IPS DF 6.9 (cell line): ENCODE measurements at regions not wholly inside any gene's neighbourhood (a gene's known extent, or its start where the extent isn't known, plus 50 kb on each side); places are given as distances from the start of the nearest gene placed in this dataset.

ENCODE experiments used
- DNase-seq: peaks from one replicate; pipeline ENCODE4 v3.0.0-alpha.2; 2013; ENCODE audit warnings: low read depth, low spot score
- H3K27ac ChIP-seq: one replicate; pipeline ENCODE4 v1.5.1; 2013; ENCODE audit warnings: low read length, control low read depth
- H3K27me3 ChIP-seq: 2 replicates; pipeline ENCODE4 v1.6.1; 2013; ENCODE audit warnings: mild to moderate bottlenecking, low read length; ENCODE audit not compliant: control insufficient read depth, insufficient read depth
- H3K36me3 ChIP-seq: 2 replicates; pipeline ENCODE4 v1.6.1; 2013; ENCODE audit warnings: low read length; ENCODE audit not compliant: control insufficient read depth, insufficient read depth
- H3K4me1 ChIP-seq: 2 replicates; pipeline ENCODE4 v1.6.1; 2013; ENCODE audit warnings: low read length; ENCODE audit not compliant: control insufficient read depth, insufficient read depth
- H3K4me3 ChIP-seq: 2 replicates; pipeline ENCODE4 v1.5.1; 2013; ENCODE audit warnings: mild to moderate bottlenecking, low read length
- H3K9me3 ChIP-seq: 2 replicates; pipeline ENCODE4 v1.6.1; 2013; ENCODE audit warnings: low read length, inconsistent platforms; ENCODE audit not compliant: control insufficient read depth, insufficient read depth
- WGBS: extraction: QIAGEN DNeasy Blood & Tissue Kit; methylation state at CpG from one replicate; pipeline ENCODE4 v1.1.7; 2013; ENCODE audit warnings: mixed read lengths, missing lambda C conversion rate; ENCODE audit not compliant: insufficient read length, insufficient coverage; 5-methylcytosine and 5-hydroxymethylcytosine counted together

DNA sequence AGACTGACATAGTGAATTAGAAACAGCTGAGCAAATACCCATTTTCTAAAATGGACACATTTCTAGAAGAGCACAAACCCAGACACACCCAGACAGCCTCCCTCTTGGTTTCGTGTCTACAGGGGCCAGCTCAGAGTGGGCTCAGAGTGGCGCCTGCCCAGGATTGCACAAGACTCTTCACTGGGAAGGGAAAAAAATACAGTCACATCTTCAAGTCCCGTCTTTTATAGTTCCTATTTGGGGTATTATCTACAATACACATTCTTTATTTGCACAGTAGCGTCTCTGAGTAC is 246.1 kb upstream of the AFDN start:
- no CpG with 5 or more reads among the region's 4 CpGs for WGBS
- DNase-seq, result no peak

GRCh38 chr6:167581637-167582036 is 245.1 kb upstream of the AFDN start:
- H3K9me3 ChIP-seq, result no peaks in the 10 kb centered on the region
- DNase-seq, result no peak
- no peaks in the 10 kb centered on the region for H3K36me3 ChIP-seq
- H3K4me1 ChIP-seq, result no peaks in the 10 kb centered on the region
- no peak overlapping the region for H3K4me3 ChIP-seq
- no CpG with 5 or more reads among the region's 6 CpGs for WGBS
- no peak overlapping the region for H3K27ac ChIP-seq
- H3K27me3 ChIP-seq, result no peaks in the 10 kb centered on the region

More for the DNA sequence above, 246.1 kb upstream of the AFDN start:
- Histone ChIP-seq H3K27ac (no peak overlapping the region), H3K4me1 (peaks cover 1% of the 10 kb centered on the region; the same call in 1 of the 2 replicates), H3K4me3 (no peak overlapping the region), H3K9me3 (no peaks in the 10 kb centered on the region), H3K36me3 (no peaks in the 10 kb centered on the region), H3K27me3 (no peaks in the 10 kb centered on the region)

DNA sequence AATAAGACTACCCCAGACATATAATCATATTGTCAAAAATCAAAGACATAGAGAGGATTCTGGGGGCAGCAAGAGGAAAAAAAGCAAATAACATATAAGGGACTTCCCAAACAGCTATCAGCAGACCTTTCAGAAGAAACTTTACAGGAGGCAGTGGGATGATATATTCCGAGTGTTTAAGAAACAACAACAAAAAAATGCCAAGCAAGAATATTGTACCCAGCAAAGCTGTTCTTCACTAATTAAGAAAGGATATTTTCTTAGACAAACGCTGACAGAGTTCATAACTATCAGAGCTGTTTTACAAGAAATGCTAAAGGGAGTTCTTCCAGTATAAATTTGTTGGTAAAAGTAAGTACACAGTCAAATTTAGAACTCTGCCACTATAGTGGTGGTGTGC is 243.3 kb upstream of the AFDN start:
- Histone ChIP-seq H3K4me3 (no peak overlapping the region), H3K9me3 (no peaks in the 10 kb centered on the region), H3K4me1 (no peaks in the 10 kb centered on the region), H3K36me3 (no peaks in the 10 kb centered on the region), H3K27me3 (no peaks in the 10 kb centered on the region), H3K27ac (no peak overlapping the region)
- DNase-seq, result no peak
- WGBS, result no CpG with 5 or more reads among the region's 2 CpGs

- Histone ChIP-seq H3K36me3 (no peaks in the 10 kb centered on the region), H3K27ac (no peak overlapping the region), H3K4me1 (no peaks in the 10 kb centered on the region; the same call in 1 of the 2 replicates), H3K9me3 (no peaks in the 10 kb centered on the region), H3K4me3 (no peak overlapping the region), H3K27me3 (no peaks in the 10 kb centered on the region)
- DNase-seq, result no peak
- no CpG with 5 or more reads among the region's 20 CpGs for WGBS
Measured at GRCh38 chr6:167588181-167588919, 238.4 kb upstream of the AFDN start.

DNA sequence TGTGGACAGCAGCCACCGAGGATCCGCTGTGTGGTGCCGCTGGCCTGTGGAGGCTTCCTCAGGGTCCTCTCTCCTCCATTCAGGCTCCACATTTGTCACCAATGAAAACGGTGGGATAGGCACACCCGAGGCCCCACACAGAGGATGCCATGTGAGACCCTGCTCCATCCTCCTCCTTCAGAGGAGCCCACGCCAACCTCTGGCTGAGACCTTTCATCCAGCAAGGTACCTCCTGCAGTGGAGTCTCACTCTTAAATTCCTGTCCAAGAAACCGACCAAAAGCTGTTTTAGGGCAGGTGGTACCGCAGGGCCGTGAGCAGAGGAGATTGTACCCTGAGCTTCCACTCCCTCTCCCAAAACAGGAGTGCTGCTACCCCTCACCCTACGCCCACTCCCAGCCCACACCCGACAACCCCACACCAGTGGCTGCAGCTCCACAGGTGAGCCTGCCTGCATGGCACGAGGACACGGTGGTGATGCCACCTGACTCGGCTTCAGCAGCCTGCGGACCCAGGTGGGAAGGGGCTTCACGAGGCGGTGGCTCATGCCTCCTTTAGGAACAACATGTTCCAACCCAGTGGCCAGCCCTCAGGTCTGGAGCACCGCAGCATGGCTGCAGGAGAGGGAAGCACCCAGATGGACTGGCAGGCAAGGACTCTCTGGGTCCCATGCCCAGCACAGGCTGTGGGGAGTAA is 237.6 kb upstream of the AFDN start:
- WGBS, result no CpG with 5 or more reads among the region's 18 CpGs
- no peaks in the 10 kb centered on the region for H3K36me3 ChIP-seq
- no peak overlapping the region for H3K27ac ChIP-seq
- H3K9me3 ChIP-seq, result no peaks in the 10 kb centered on the region
- DNase-seq, result no peak
- H3K27me3 ChIP-seq, result no peaks in the 10 kb centered on the region
- H3K4me1 ChIP-seq, result no peaks in the 10 kb centered on the region; the same call in 1 of the 2 replicates
- no peak overlapping the region for H3K4me3 ChIP-seq

- Histone ChIP-seq H3K4me1 (no peaks in the 10 kb centered on the region; the same call in 1 of the 2 replicates), H3K27me3 (no peaks in the 10 kb centered on the region), H3K9me3 (no peaks in the 10 kb centered on the region), H3K4me3 (no peak overlapping the region), H3K36me3 (no peaks in the 10 kb centered on the region), H3K27ac (no peak overlapping the region)
- DNase-seq, result no peak
- WGBS, result no CpG with 5 or more reads among the region's 10 CpGs
Measured at GRCh38 chr6:167589615-167589940, 237.1 kb upstream of the AFDN start.

DNA sequence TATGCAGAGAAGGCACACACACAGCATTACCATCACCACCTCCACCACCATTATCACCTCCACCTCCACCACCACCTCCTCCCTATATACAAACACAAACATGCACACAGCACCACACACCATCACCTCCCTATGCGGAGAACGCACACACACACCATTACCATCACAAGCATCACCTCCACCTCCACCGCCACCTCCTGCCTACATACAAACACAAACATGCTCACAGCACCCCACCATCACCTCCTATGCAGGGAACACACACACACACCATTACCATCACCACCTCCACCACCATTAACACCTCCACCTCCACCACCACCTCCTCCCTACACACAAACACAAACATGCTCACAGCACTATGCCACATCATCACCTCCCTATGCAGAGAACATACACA is 236.5 kb upstream of the AFDN start:
- H3K4me3 ChIP-seq, result no peak overlapping the region
- no peaks in the 10 kb centered on the region; the same call in 1 of the 2 replicates for H3K4me1 ChIP-seq
- no peaks in the 10 kb centered on the region for H3K36me3 ChIP-seq
- no peaks in the 10 kb centered on the region for H3K27me3 ChIP-seq
- 100% methylated on average over 2 of the region's 3 CpGs for WGBS
- DNase-seq, result no peak
- no peak overlapping the region for H3K27ac ChIP-seq
- H3K9me3 ChIP-seq, result no peaks in the 10 kb centered on the region
